ENCODE measurements at regions not wholly inside any gene's neighbourhood (a gene's known extent, or its start where the extent isn't known, plus 50 kb on each side); places are given as distances from the start of the nearest gene placed in this dataset.

DNA sequence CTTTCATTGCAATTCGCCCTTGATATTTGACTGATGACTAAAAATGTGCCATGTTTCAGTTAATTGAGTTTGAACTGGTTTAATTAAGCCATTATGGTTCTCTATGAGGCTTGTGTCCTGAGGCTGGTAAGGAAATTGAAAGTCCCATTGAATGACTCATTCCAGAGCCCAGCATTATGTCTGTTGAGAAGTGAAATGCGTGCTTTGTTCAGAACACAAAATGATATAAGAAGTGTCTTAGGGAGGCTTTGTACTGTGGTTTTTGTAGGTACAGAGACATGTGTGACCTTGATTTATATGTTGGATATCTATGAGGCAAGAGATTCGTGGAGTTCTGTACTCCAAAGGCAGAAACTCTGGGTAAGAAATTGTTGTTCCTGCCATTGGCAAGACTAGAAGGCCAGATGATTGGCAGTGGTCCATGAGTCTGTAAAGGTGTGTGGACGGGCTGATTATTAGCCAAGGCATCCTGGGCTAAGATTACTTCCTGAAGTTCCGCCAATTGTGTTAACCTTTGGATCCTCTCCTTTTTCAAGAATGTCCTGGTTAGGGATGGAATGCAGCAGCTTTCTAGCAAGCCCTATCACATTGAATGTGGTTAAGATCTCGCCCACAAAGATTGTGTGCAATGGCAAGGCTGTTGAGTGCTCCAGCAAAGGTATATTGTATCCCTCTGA lies 103.7 kb downstream of the NPIPB5 start:
- in situ Hi-C loops (cut with HindIII; ENCODE audit: low sequenced_read_pairs) = no loop called here
- H3K4me3 ChIP-seq (ENCODE audit: low read depth, low read length) = no peak overlapping the region
- TF ChIP-seq, protein P1, sequence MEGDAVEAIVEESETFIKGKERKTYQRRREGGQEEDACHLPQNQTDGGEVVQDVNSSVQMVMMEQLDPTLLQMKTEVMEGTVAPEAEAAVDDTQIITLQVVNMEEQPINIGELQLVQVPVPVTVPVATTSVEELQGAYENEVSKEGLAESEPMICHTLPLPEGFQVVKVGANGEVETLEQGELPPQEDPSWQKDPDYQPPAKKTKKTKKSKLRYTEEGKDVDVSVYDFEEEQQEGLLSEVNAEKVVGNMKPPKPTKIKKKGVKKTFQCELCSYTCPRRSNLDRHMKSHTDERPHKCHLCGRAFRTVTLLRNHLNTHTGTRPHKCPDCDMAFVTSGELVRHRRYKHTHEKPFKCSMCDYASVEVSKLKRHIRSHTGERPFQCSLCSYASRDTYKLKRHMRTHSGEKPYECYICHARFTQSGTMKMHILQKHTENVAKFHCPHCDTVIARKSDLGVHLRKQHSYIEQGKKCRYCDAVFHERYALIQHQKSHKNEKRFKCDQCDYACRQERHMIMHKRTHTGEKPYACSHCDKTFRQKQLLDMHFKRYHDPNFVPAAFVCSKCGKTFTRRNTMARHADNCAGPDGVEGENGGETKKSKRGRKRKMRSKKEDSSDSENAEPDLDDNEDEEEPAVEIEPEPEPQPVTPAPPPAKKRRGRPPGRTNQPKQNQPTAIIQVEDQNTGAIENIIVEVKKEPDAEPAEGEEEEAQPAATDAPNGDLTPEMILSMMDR (IDR thresholded peaks at IDR 0.05; ENCODE audit: low read depth, low read length) = no peak
- DNase-seq (ENCODE audit: low read depth, low spot score) = peak; percentile 20

DNA sequence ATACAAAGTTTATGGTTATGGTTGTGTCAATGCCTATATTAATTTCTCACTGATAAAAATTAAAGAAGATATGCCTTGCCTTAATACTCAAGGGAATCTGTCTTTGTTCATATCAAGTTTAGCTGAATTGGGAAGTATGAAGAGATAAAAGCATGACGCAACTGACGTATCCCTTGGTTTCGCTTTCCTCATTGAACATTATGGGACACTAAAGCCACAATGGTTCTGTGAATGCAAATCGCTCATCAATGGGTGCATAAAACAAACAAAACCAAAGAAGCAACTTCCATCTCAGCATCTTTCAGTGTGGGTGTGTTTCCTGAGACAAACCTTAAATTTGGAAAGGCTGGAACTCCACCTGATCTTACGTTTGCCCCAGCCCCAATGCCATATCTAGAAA lies 108.2 kb downstream of the NPIPB5 start:
- TF ChIP-seq, protein P1 (IDR thresholded peaks at IDR 0.05; ENCODE audit: low read depth, low read length) = no peak
- no peak for DNase-seq (ENCODE audit: low read depth, low spot score)
- in situ Hi-C loops (cut with HindIII; ENCODE audit: low sequenced_read_pairs) = no loop called here

DNA sequence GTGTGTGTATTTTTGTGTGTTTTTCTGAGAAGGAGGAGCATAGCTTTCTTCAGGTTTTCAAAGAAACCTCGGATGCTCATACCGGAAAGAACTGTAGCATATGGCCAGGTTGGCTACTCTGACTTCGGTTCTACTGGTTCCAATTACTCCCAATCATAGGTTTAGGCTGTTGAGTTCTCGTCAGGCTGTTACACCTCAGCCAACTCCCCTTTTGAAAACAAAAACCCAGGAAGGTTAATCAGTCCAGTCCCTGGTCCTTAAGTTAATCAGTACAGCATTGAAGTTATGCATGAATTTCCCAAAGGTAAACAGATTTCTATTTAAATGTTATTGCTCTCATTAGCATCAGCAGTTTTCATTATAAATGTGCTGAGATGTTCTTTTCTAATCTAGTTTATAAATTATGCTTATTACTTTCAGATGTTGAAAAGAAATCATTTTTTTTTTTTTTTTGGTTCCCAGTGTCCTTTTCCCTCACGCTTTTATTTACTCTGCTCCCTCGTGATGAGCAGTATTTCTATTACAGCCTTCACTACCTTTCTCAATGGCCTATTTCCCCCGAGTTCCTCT lies 111.0 kb downstream of the NPIPB5 start:
- H3K4me3 ChIP-seq (ENCODE audit: low read depth, low read length) = no peak overlapping the region
- TF ChIP-seq, protein P1 (IDR thresholded peaks at IDR 0.05; ENCODE audit: low read depth, low read length) = no peak
- in situ Hi-C loops (cut with HindIII; ENCODE audit: low sequenced_read_pairs) = no loop called here
- DNase-seq (ENCODE audit: low read depth, low spot score) = no peak

More for the DNA sequence above, 108.2 kb downstream of the NPIPB5 start:
- no peak overlapping the region for H3K4me3 ChIP-seq (ENCODE audit: low read depth, low read length)

DNA sequence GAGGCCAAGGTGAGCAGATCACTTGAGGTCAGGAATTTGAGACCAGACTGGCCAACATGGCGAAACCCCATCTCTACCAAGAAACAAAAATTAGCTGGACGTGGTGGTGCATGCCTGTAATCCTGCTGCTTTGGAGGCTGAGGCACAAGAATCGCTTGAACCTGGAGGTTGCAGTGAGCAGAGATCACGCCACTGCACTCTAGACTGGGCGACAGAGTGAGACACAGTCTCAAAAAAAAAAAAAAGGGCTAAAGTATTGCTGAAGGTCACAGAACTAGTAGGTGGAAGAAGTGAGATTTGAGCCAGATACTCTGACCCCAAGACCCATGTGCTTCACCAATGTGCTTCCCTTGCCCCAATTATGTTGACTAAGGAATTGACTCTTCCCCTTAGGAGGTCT lies 112.0 kb downstream of the NPIPB5 start:
- no peak overlapping the region for H3K4me3 ChIP-seq (ENCODE audit: low read depth, low read length)
- in situ Hi-C loops (cut with HindIII; ENCODE audit: low sequenced_read_pairs) = no loop called here
- TF ChIP-seq, protein P1 (IDR thresholded peaks at IDR 0.05; ENCODE audit: low read depth, low read length) = no peak
- no peak for DNase-seq (ENCODE audit: low read depth, low spot score)

DNA sequence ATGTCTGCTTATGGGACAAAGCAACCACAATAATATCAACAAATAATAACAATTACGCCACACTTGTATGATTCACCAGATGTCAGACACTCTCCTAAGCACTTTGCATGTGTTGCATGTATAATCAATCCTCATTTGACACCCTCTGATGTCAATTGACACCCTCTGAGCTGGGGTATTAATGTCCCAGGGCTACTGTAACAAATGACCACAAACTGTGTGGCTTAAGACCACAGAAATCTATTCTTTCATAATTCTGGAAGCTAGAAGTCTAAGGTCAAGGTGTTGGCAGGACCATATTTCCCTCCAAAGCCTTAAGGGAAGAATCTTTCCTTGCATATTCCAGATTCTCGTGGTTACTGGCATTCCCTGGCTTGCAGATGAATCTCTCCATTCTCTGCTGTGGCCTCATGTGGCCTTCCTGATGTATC lies 112.7 kb downstream of the NPIPB5 start:
- no peak overlapping the region for H3K4me3 ChIP-seq (ENCODE audit: low read depth, low read length)
- in situ Hi-C loops (cut with HindIII; ENCODE audit: low sequenced_read_pairs) = no loop called here
- TF ChIP-seq, protein P1 (IDR thresholded peaks at IDR 0.05; ENCODE audit: low read depth, low read length) = no peak
- DNase-seq (ENCODE audit: low read depth, low spot score) = peak; percentile 28

DNA sequence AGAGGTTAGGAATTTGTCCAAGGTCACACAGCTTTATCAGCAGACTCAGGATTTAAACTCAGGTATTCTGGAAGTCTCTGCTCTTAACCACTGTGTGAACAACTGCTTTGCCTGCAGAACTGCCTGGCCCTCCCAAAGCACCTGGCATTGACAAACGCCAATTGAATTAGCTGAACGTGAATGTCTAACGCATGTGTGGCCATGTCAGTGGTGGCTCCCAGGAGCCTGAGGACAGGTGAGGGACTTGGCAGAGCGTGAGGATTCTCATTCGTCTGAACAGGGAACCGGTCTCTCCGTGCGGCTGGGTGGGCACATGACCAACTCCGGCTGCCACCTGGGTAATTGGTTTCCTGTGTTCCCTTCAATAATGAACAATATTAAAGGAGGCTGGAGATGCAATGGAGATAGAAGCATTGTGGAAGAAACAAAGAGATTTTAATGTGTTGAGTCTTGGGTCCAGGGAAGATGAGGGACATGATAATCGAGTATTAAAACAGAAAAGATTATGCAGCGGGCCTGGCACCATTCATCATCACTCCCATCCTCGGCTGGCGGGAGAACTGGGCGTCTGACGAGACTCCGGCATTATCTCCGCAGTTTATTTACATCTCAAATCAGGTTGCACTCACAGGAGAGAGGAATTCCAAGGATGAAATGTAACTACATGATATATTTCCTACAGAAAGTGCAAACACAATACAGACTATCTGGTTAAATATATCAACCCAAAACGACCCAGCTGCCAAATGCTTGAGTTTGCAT lies 113.5 kb downstream of the NPIPB5 start:
- TF ChIP-seq, protein P1 (IDR thresholded peaks at IDR 0.05; ENCODE audit: low read depth, low read length) = no peak
- in situ Hi-C loops (cut with HindIII; ENCODE audit: low sequenced_read_pairs) = no loop called here
- DNase-seq (ENCODE audit: low read depth, low spot score) = no peak
- no peak overlapping the region for H3K4me3 ChIP-seq (ENCODE audit: low read depth, low read length)

Measured in astrocyte of the spinal cord (primary cell).